NCI-H526 (cell line): ENCODE measurements at regions not wholly inside any gene's neighbourhood (a gene's known extent, or its start where the extent isn't known, plus 50 kb on each side); places are given as distances from the start of the nearest gene placed in this dataset.
A peak's percentile ranks its signal among the peaks of the same experiment; 100 is the strongest.
"Not testable (repeated sequence)": the region's sequence is repeated elsewhere in the genome, so short reads cannot be mapped to it uniquely, and the experiment has no call there.

Experiments
- DNase-seq, 2 experiments: peaks; one replicate each; lab custom pipeline; 2025; lab: John Stamatoyannopoulos, UW

GRCh38 chr19:28631961-28632360 is 581.0 kb downstream of the UQCRFS1 start:
- DNase-seq, result no peak

GRCh38 chr19:28627669-28628068 is 585.3 kb downstream of the UQCRFS1 start:
- DNase-seq, result no peak

- DNase-seq, result not testable (repeated sequence)
These were observed 586.5 kb downstream of the UQCRFS1 start for GRCh38 chr19:28626407-28626806.

GRCh38 chr19:28619816-28620429 is 593.0 kb downstream of the UQCRFS1 start:
- DNase-seq, result no peak

- no peak for DNase-seq
These were observed 594.4 kb downstream of the UQCRFS1 start for GRCh38 chr19:28618504-28618903.

- no peak for DNase-seq
These were observed 597.0 kb downstream of the UQCRFS1 start for GRCh38 chr19:28615966-28616365.

GRCh38 chr19:28615546-28615916 is 597.4 kb downstream of the UQCRFS1 start:
- no peak for DNase-seq

- DNase-seq, result no peak
These were observed 598.1 kb downstream of the UQCRFS1 start for GRCh38 chr19:28614634-28615545.

GRCh38 chr19:28612275-28612769 is 600.6 kb downstream of the UQCRFS1 start:
- no peak for DNase-seq

- peak in 1 of 2 experiments; percentile 44 for DNase-seq
These were observed 601.6 kb downstream of the UQCRFS1 start for GRCh38 chr19:28611227-28611914.

GRCh38 chr19:28610731-28611130 is 602.2 kb downstream of the UQCRFS1 start:
- DNase-seq, result no peak

- DNase-seq, result no peak
These were observed 603.0 kb downstream of the UQCRFS1 start for GRCh38 chr19:28609944-28610343.

GRCh38 chr19:28609091-28609755 is 603.7 kb downstream of the UQCRFS1 start:
- no peak for DNase-seq

GRCh38 chr19:28608292-28608691 is 604.7 kb downstream of the UQCRFS1 start:
- no peak for DNase-seq

- no peak for DNase-seq
These were observed 605.8 kb downstream of the UQCRFS1 start for GRCh38 chr19:28607066-28607583.

GRCh38 chr19:28606269-28607032 is 606.5 kb downstream of the UQCRFS1 start:
- DNase-seq, result no peak

- DNase-seq, result no peak
These were observed 607.3 kb downstream of the UQCRFS1 start for GRCh38 chr19:28605501-28606268.

- DNase-seq, result no peak
These were observed 609.5 kb downstream of the UQCRFS1 start for GRCh38 chr19:28603453-28603852.

GRCh38 chr19:28602675-28603298 is 610.2 kb downstream of the UQCRFS1 start:
- no peak for DNase-seq
